Hepatocyte (in vitro differentiated cells): ENCODE measurements at regions not wholly inside any gene's neighbourhood (a gene's known extent, or its start where the extent isn't known, plus 50 kb on each side); places are given as distances from the start of the nearest gene placed in this dataset.

Experiments used
- DNase-seq: peaks from one replicate; pipeline ENCODE4 v3.0.0-alpha.2; 2016; ENCODE audit warnings: low spot score
- H2AFZ ChIP-seq: fragments of 200-600 bp; sonication (generic); 2 replicates; pipeline ENCODE4 v1.6.0; 2016; ENCODE audit warnings: antibody characterized with exemption, mild to moderate bottlenecking
- H3K27ac ChIP-seq: fragments of 200-600 bp; sonication (generic); 2 replicates; pipeline ENCODE4 v1.5.1; 2016; ENCODE audit warnings: mild to moderate bottlenecking
- H3K27me3 ChIP-seq: fragments of 200-600 bp; sonication (generic); 2 replicates; pipeline ENCODE4 v1.6.1; 2016
- H3K36me3 ChIP-seq: fragments of 200-600 bp; sonication (generic); replicated peaks from 2 replicates; pipeline ENCODE4 v1.5.1; 2016; ENCODE audit warnings: low read depth; ENCODE audit not compliant: insufficient read depth
- H3K4me1 ChIP-seq: fragments of 200-600 bp; sonication (generic); 2 replicates; pipeline ENCODE4 v1.5.1; 2016; ENCODE audit warnings: mild to moderate bottlenecking, moderate library complexity; ENCODE audit not compliant: insufficient read depth
- H3K4me2 ChIP-seq: fragments of 200-600 bp; sonication (generic); 2 replicates; pipeline ENCODE4 v1.6.0; 2016
- H3K4me3 ChIP-seq: fragments of 200-600 bp; sonication (generic); 2 replicates; pipeline ENCODE4 v1.5.1; 2016; ENCODE audit warnings: mild to moderate bottlenecking
- H3K79me2 ChIP-seq: fragments of 200-600 bp; sonication (generic); 2 replicates; pipeline ENCODE4 v1.6.0; 2017; ENCODE audit warnings: mild to moderate bottlenecking
- H3K9me2 ChIP-seq: fragments of 200-600 bp; sonication (generic); replicated peaks from 2 replicates; pipeline ENCODE4 v1.6.0; 2017; ENCODE audit warnings: mild to moderate bottlenecking; ENCODE audit not compliant: insufficient read depth
- H3K9me3 ChIP-seq: fragments of 200-600 bp; sonication (generic); 2 replicates; pipeline ENCODE4 v1.5.1; 2016; ENCODE audit warnings: low read depth, mild to moderate bottlenecking
- H4K20me1 ChIP-seq: fragments of 200-600 bp; sonication (generic); 2 replicates; pipeline ENCODE4 v1.6.0; 2016; ENCODE audit warnings: mild to moderate bottlenecking; ENCODE audit not compliant: insufficient read depth, poor library complexity, severe bottlenecking
- CTCF ChIP-seq: fragments of 200-600 bp; sonication (generic); IDR thresholded peaks from 2 replicates; pipeline ENCODE4 v1.5.1; 2016; ENCODE audit warnings: antibody characterized with exemption, mild to moderate bottlenecking; ENCODE audit not compliant: poor library complexity
- EZH2 ChIP-seq: fragments of 200-600 bp; sonication (generic); IDR thresholded peaks from 2 replicates; pipeline ENCODE4 v1.6.1; 2016; ENCODE audit warnings: antibody characterized with exemption, mild to moderate bottlenecking, borderline replicate concordance
- EZH2phosphoT487 ChIP-seq: fragments of 200-600 bp; sonication (generic); IDR thresholded peaks from one replicate; pipeline ENCODE4 v1.6.1; 2018; ENCODE audit warnings: antibody characterized with exemption, mild to moderate bottlenecking, low read depth, moderate library complexity; ENCODE audit not compliant: unreplicated experiment, severe bottlenecking
- WGBS: methylation state at CpG from one replicate; pipeline ENCODE4 v1.1.6; 2016; ENCODE audit warnings: low lambda C conversion rate; ENCODE audit errors: missing lambda C conversion rate; 5-methylcytosine and 5-hydroxymethylcytosine counted together

DNA sequence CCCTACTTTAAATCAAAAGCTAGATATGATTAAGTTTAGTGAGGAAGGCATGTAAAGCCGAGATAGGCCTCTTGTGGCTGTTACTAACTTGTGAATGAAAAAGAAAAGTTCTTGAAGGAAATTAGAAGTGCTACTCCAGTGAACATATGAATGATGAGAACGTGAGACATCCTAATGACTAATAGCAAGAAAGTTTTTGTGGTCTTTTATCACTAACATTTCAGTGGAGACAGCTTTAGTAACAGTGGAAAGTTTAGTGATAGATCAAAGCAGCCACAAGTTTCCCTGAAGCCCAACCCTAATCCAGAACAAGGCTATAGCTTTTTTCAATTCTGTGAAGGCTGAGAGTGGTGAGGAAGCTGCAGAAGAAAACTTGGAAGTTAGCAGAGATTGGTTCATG is 73.6 kb upstream of the LRRC8B start:
- Histone ChIP-seq H3K36me3 (no peaks in the 10 kb centered on the region), H3K27me3 (no peaks in the 10 kb centered on the region), H3K9me2 (no peaks in the 10 kb centered on the region), H2AFZ (no peak overlapping the region), H3K4me3 (no peak overlapping the region), H3K9me3 (no peaks in the 10 kb centered on the region), H4K20me1 (no peaks in the 10 kb centered on the region), H3K79me2 (no peaks in the 10 kb centered on the region), H3K4me1 (no peaks in the 10 kb centered on the region), H3K4me2 (no peak overlapping the region), H3K27ac (no peak overlapping the region)
- no peak for TF ChIP-seq EZH2
- no peak for DNase-seq
- WGBS = 57% methylated on average over 2 of the region's 2 CpGs

DNA sequence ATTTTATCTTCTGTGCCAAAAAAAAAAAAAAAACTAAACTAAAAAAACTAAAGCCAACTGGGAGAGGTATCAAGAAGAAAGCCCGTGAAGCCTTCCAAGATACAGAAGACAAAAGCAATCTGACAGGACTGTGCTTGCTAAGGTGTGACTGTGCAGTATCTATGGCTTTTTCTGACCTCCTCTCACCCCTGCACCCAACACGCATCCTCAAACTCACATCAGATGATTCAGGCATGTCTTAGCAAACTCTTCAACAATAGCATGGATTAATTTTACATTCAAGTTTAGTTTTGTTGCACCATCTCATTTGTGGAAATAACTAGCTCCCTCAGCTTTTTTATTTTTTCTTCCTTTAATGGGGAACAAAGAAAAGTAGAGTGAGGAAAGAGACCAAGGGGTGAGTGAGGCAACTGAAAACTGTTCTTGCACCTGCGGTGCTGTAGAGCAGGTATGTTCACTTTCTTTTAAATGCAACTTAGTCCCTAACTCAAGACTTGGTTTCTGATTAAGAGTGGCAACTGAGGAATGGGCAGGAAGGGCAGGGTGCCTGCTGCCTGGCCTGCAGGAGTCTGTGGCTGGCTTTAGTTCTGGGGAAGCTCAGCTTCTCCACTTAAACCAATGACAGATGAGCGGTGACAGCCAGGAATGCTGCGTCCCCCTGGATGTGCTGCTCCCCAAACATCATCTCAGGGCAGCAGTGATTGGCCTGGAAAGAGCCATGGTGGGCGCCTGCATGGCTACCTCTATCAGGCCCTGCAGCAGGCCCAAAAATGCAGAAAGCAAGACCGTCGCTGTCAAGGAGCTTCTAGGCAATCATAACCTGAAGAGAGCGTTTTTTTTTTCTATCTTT is 71.3 kb upstream of the LRRC8B start:
- H3K4me1 ChIP-seq = no peaks in the 10 kb centered on the region
- no peak overlapping the region for H3K27ac ChIP-seq
- H2AFZ ChIP-seq = no peak overlapping the region
- H3K27me3 ChIP-seq = no peaks in the 10 kb centered on the region
- DNase-seq = no peak
- no peak overlapping the region for H3K4me2 ChIP-seq
- no peaks in the 10 kb centered on the region for H3K9me3 ChIP-seq
- no peaks in the 10 kb centered on the region for H3K9me2 ChIP-seq
- H3K4me3 ChIP-seq = no peak overlapping the region
- no peaks in the 10 kb centered on the region for H3K79me2 ChIP-seq
- TF ChIP-seq EZH2 (no peak), CTCF (no peak), EZH2phosphoT487 (no peak)
- H3K36me3 ChIP-seq = no peaks in the 10 kb centered on the region
- H4K20me1 ChIP-seq = no peaks in the 10 kb centered on the region
- WGBS = 91% methylated on average over 9 of the region's 9 CpGs

DNA sequence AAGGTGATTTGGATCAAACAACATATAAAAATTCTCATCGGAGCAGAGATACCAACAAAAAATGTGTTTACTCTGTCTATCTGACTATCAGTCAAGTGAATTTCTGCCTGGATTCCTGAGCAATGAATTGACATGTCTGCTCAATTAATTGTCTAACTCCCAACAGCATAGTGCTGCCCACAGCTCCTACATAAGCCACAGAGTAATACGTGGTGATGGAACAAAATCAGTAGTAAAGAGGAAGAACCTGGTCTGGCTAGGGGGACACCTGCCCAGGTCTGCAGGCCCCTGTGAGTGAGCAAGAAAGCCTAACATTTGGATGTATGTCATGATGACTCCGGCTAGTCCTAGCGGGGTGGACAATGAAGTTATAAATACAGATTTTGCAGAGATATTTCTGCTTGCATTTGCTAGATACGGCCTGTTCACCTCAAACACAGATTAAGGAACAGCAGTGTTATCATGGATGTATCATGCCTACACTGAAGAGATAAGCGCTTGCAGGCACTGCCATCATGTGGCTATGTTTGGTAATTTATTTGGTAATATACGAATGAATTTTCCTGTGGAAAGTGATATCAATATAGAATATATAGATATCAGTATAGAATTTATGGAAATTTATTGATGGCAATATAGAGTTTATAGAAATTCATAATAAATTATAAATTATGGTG is 69.6 kb upstream of the LRRC8B start:
- Histone ChIP-seq H2AFZ (no peak overlapping the region), H3K27ac (no peak overlapping the region), H3K4me3 (no peak overlapping the region), H3K27me3 (no peaks in the 10 kb centered on the region), H3K4me1 (no peaks in the 10 kb centered on the region), H3K9me3 (no peaks in the 10 kb centered on the region), H3K79me2 (no peaks in the 10 kb centered on the region), H3K4me2 (no peak overlapping the region), H3K9me2 (no peaks in the 10 kb centered on the region), H3K36me3 (no peaks in the 10 kb centered on the region), H4K20me1 (no peaks in the 10 kb centered on the region)
- WGBS = 34% methylated on average over 7 of the region's 7 CpGs
- peak; percentile 56 for DNase-seq
- TF ChIP-seq EZH2 = no peak
- peak; percentile 83 for TF ChIP-seq CTCF

- Histone ChIP-seq H3K9me2 (no peaks in the 10 kb centered on the region), H3K27ac (no peak overlapping the region), H3K4me3 (no peak overlapping the region), H3K27me3 (no peaks in the 10 kb centered on the region), H3K9me3 (no peaks in the 10 kb centered on the region), H2AFZ (no peak overlapping the region), H3K79me2 (no peaks in the 10 kb centered on the region), H3K36me3 (no peaks in the 10 kb centered on the region), H3K4me1 (no peaks in the 10 kb centered on the region), H3K4me2 (no peak overlapping the region), H4K20me1 (no peaks in the 10 kb centered on the region)
- no peak for DNase-seq
- TF ChIP-seq EZH2 = no peak
- no peak for TF ChIP-seq CTCF
- no peak for TF ChIP-seq EZH2phosphoT487
- 100% methylated on average over 1 of the region's 1 CpG for WGBS
These were observed 67.6 kb upstream of the LRRC8B start for GRCh38 chr1:89457046-89457445.
